Testis (tissue), 2 donors: ENCODE measurements at regions not wholly inside any gene's neighbourhood (a gene's known extent, or its start where the extent isn't known, plus 50 kb on each side); places are given as distances from the start of the nearest gene placed in this dataset.

Source experiments
- POLR2A ChIP-seq: fragments of 450-650 bp; IDR thresholded peaks from one replicate; pipeline ENCODE4 v1.6.1; 2017; ENCODE audit warnings: antibody characterized with exemption, mild to moderate bottlenecking, moderate library complexity
- TF ChIP-seq, protein P1 (sequence below), 3 experiments: fragments of 450-650 bp in 2 of 3; fragments of 200-600 bp in 1 of 3; sonication (generic) in 1 of 3; IDR thresholded peaks; one replicate each; pipeline ENCODE4 v1.5.1; 2016 to 2019; ENCODE audit warnings: antibody characterized with exemption in 3 of 3, mild to moderate bottlenecking in 2 of 3, moderate library complexity in 1 of 3

DNA sequence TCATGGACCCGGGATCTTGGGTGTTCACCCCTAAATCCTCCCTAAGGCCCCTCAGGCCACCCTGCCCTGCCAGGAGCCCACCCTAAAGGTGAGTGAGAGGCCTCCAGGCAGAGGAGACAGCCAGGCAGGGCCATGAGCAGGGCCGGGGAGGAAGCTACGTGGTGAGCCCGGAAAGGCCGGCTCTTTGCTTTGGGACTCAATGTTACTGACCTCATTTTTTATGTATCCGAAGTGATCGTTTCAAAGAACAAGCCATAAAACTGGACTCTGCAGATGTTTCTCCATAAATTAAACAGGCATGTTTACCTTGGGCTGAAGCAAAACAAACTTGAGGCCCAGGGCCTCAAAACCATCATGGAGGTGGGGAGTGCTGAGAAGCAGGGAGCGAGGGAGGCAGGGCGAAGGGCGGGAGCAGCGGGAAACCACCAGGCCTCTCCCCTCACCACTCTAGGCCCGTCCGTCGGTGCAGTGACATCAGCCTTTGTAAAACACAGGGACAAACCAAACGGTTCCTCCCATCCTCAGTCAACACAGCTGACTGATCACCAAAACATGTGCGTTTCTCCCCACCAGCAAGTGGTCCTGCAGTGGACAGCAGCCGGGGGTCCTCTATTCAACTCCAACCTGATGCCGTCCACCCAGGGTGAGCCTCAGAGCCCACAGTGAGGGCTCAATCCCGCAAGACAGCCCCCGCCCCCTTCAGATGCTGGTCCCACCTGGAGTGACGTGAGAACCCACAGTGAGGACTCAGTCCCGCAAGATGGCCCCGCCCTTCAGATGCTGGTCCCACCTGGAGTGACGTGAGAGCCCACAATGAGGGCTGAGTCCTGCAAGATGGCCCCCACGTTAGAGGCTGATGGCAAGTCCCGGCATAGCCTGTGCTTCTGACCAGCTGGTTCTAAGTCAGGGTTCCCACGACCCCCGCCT, 102.9 kb upstream of the LRPAP1 start:
- no peak for TF ChIP-seq POLR2A
- TF ChIP-seq, protein P1, sequence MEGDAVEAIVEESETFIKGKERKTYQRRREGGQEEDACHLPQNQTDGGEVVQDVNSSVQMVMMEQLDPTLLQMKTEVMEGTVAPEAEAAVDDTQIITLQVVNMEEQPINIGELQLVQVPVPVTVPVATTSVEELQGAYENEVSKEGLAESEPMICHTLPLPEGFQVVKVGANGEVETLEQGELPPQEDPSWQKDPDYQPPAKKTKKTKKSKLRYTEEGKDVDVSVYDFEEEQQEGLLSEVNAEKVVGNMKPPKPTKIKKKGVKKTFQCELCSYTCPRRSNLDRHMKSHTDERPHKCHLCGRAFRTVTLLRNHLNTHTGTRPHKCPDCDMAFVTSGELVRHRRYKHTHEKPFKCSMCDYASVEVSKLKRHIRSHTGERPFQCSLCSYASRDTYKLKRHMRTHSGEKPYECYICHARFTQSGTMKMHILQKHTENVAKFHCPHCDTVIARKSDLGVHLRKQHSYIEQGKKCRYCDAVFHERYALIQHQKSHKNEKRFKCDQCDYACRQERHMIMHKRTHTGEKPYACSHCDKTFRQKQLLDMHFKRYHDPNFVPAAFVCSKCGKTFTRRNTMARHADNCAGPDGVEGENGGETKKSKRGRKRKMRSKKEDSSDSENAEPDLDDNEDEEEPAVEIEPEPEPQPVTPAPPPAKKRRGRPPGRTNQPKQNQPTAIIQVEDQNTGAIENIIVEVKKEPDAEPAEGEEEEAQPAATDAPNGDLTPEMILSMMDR (IDR thresholded peaks at IDR 0.05): no peak
